ENCODE measurements at regions not wholly inside any gene's neighbourhood (a gene's known extent, or its start where the extent isn't known, plus 50 kb on each side); places are given as distances from the start of the nearest gene placed in this dataset.

DNA sequence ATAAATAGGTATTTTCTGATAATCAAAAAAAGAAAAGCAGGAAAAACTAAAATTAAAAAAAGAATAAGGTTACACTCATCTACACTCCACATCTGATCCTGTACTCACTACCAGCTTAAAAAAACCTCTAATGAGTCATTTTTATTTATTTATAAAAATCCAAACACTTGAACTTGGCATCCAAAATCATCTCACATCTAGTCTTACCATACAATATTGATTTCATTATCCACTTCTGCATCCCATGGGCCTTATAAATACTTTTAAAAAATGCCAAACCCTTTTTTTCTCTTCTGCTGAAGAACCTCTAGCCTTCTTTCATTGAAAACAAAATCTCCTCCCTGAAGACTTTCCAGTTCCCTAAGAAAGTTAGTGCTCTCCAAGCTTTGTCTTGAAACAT is 109.7 kb downstream of the TMTC3 start:
- FAIRE-seq: no peak
- Histone ChIP-seq H3K36me3 (ENCODE audit: control insufficient read depth, insufficient read depth, low read length) (no peaks in the 10 kb centered on the region), H3K4me3 (ENCODE audit: low read depth, low read length) (no peak overlapping the region), H3K27me3 (ENCODE audit: control insufficient read depth, insufficient read depth, low read length) (no peaks in the 10 kb centered on the region)
- no peak for DNase-seq (ENCODE audit: low read depth)
- TF ChIP-seq, protein P1, sequence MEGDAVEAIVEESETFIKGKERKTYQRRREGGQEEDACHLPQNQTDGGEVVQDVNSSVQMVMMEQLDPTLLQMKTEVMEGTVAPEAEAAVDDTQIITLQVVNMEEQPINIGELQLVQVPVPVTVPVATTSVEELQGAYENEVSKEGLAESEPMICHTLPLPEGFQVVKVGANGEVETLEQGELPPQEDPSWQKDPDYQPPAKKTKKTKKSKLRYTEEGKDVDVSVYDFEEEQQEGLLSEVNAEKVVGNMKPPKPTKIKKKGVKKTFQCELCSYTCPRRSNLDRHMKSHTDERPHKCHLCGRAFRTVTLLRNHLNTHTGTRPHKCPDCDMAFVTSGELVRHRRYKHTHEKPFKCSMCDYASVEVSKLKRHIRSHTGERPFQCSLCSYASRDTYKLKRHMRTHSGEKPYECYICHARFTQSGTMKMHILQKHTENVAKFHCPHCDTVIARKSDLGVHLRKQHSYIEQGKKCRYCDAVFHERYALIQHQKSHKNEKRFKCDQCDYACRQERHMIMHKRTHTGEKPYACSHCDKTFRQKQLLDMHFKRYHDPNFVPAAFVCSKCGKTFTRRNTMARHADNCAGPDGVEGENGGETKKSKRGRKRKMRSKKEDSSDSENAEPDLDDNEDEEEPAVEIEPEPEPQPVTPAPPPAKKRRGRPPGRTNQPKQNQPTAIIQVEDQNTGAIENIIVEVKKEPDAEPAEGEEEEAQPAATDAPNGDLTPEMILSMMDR (IDR thresholded peaks at IDR 0.05; ENCODE audit: insufficient read depth, low read length, severe bottlenecking): no peak

DNA sequence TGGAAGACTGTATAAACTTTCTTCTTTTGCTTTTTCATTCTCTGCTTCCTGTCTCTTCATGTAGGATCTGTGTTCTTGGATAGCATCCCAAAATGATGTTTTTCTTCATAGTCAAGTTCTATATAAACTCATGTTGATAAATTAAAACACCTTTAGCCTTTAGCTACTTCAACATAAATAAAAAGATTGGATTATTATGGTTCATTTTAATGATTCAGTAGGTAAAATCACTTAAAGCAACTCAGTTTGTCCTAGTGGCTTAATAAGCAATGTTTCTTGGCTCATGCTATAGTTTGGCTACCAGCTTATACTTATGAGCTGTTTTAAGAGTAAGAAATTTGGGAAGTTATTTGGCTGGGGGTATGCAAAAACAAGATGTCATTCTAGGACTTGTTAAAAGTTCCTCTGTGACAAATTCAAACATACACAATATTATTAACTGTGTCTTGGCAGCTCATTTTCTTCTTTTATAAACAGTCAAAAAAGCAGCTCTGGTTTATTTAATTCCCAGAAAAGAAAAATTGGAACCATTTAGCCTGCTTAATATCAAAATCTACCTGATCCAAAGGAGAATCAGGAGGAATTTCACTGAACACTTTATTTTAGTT is 111.4 kb downstream of the TMTC3 start:
- Histone ChIP-seq H3K27me3 (ENCODE audit: control insufficient read depth, insufficient read depth, low read length) (no peaks in the 10 kb centered on the region), H3K36me3 (ENCODE audit: control insufficient read depth, insufficient read depth, low read length) (no peaks in the 10 kb centered on the region), H3K4me3 (ENCODE audit: low read depth, low read length) (no peak overlapping the region)
- TF ChIP-seq, protein P1 (IDR thresholded peaks at IDR 0.05; ENCODE audit: insufficient read depth, low read length, severe bottlenecking): no peak
- FAIRE-seq (no peak), DNase-seq (ENCODE audit: low read depth) (no peak)

DNA sequence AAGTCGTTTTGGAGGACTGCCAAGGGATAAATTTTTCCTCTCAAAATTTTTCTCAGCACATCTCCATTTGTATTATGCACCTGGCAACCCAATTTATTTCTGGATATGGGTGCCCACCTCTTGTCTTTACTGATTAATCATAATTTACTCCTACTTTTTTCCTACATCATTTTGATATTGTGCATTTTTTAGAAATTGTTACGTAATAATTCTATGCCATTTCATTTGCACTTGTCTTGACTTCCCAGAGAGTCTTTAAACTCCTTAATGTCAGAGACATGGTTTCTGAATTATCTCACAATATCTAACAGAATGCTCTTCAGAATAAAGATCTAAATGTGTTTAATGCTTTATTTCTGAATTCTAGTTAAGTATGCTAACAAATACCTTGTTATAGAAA is 113.1 kb downstream of the TMTC3 start:
- no peaks in the 10 kb centered on the region for H3K27me3 ChIP-seq (ENCODE audit: control insufficient read depth, insufficient read depth, low read length)
- TF ChIP-seq, protein P1 (IDR thresholded peaks at IDR 0.05; ENCODE audit: insufficient read depth, low read length, severe bottlenecking): no peak
- FAIRE-seq: no peak

DNA sequence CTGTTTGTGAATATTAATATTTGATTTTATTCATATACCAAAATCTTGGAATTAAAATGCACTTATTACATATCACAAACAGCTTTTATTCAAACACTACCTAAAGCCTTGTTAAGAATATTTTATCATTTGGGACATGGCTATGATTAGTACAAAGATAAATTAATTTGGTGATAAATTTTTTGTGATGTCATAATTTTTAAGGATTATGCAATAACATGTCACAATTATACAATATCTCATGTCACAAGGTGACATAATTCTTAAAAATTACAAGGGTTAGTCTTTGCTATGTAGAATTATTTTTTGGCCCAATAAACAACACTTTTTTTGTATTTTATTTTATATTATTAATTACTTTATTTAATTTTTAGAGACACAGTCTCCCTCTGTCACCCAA is 113.7 kb downstream of the TMTC3 start:
- TF ChIP-seq, protein P1 (IDR thresholded peaks at IDR 0.05; ENCODE audit: insufficient read depth, low read length, severe bottlenecking): no peak
- Histone ChIP-seq H3K27me3 (ENCODE audit: control insufficient read depth, insufficient read depth, low read length) (no peaks in the 10 kb centered on the region), H3K36me3 (ENCODE audit: control insufficient read depth, insufficient read depth, low read length) (no peaks in the 10 kb centered on the region), H3K4me3 (ENCODE audit: low read depth, low read length) (no peak overlapping the region)
- no peak for FAIRE-seq
- DNase-seq (ENCODE audit: low read depth): no peak

More for the DNA sequence above, 113.1 kb downstream of the TMTC3 start:
- no peak overlapping the region for H3K4me3 ChIP-seq (ENCODE audit: low read depth, low read length)
- DNase-seq (ENCODE audit: low read depth): no peak
- H3K36me3 ChIP-seq (ENCODE audit: control insufficient read depth, insufficient read depth, low read length): no peaks in the 10 kb centered on the region

DNA sequence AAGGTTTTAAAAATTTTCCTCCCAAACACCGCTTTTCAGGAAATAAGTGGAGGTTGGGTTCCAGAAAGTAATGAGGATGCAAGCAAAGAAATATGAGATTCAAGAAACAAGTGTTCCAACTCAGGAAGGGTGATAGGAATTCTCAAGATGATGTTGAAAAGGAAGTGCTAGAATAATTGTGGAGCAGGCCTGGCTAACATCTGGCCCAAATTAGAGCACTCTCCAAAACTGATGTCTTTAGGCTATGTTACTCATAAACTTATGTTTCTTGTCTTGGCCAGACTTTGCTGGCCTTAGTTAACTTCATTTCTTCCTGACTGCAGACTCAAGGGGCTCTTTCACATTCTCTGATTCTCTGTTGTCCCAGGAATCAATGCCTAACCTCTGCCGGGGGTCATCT is 116.3 kb downstream of the TMTC3 start:
- no peak overlapping the region for H3K4me3 ChIP-seq (ENCODE audit: low read depth, low read length)
- no peak for FAIRE-seq
- H3K36me3 ChIP-seq (ENCODE audit: control insufficient read depth, insufficient read depth, low read length): no peaks in the 10 kb centered on the region
- H3K27me3 ChIP-seq (ENCODE audit: control insufficient read depth, insufficient read depth, low read length): no peaks in the 10 kb centered on the region
- DNase-seq (ENCODE audit: low read depth): no peak
- TF ChIP-seq, protein P1 (IDR thresholded peaks at IDR 0.05; ENCODE audit: insufficient read depth, low read length, severe bottlenecking): no peak

DNA sequence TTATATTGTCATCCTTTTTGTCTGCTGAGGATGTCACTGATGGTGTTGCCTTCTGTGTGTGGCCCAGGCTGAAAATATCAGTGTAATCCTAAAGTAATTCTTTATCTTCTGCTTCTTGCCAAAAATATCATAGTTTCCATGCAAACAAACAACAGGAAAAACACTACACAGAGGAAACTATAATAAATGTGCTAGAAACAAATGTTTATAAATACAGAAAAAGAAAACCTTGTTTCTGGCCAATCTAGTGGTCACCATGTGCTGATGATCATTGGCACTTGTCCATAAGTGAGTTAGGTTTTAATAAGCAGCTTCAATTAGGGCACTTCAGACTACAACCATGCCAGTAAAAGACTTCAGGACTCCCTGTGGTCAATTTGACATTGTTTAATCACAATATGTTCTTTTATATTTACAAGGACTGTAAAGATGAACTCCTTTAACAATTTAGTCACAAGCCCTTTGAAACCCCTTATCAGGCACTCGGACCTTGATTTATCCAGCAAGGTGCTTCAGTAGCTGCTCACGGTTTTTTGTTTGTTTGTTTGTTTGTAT is 124.8 kb downstream of the TMTC3 start:
- TF ChIP-seq, protein P1 (IDR thresholded peaks at IDR 0.05; ENCODE audit: insufficient read depth, low read length, severe bottlenecking): no peak
- FAIRE-seq (no peak), DNase-seq (ENCODE audit: low read depth) (no peak)
- no peak overlapping the region for H3K4me3 ChIP-seq (ENCODE audit: low read depth, low read length)
- no peaks in the 10 kb centered on the region for H3K27me3 ChIP-seq (ENCODE audit: control insufficient read depth, insufficient read depth, low read length)
- H3K36me3 ChIP-seq (ENCODE audit: control insufficient read depth, insufficient read depth, low read length): no peaks in the 10 kb centered on the region

All from bronchial epithelial cell (primary cell).